ENCODE measurements at regions not wholly inside any gene's neighbourhood (a gene's known extent, or its start where the extent isn't known, plus 50 kb on each side); places are given as distances from the start of the nearest gene placed in this dataset.

GRCh38 chr7:388023-388960 is 98.3 kb downstream of the FOXL3 start:
- Histone ChIP-seq H3K9me1 (replicated peaks; ENCODE audit: control insufficient read depth, extremely low read depth, insufficient read depth, low read length) (no peaks in the 10 kb centered on the region), H3K4me2 (ENCODE audit: insufficient read depth, low read length) (no peak overlapping the region), H3K79me2 (ENCODE audit: control insufficient read depth, insufficient read depth, low read length) (no peaks in the 10 kb centered on the region), H3K4me3 (replicated peaks in 1 of 3; ENCODE audit: insufficient read depth in 1 of 3, low read depth in 1 of 3, low read length in 3 of 3) (no peak overlapping the region), H2AFZ (ENCODE audit: low read depth, low read length) (no peak overlapping the region), H4K20me1 (replicated peaks; ENCODE audit: control insufficient read depth, extremely low read depth, insufficient read depth, low read length) (no peaks in the 10 kb centered on the region), H3K27me3 (ENCODE audit: control insufficient read depth in 2 of 2, insufficient read depth in 2 of 2, low read length in 2 of 2) (peaks cover 0 to 7% of the 10 kb centered on the region in 2 experiments), H3K9me3 (replicated peaks; ENCODE audit: control insufficient read depth, insufficient read depth, low read length) (no peaks in the 10 kb centered on the region), H3K27ac (ENCODE audit: insufficient read depth, low read depth, low read length) (no peak overlapping the region), H3K4me1 (ENCODE audit: control insufficient read depth, extremely low read depth, insufficient read depth, low read length) (no peaks in the 10 kb centered on the region), H3K36me3 (ENCODE audit: control insufficient read depth in 2 of 2, extremely low read depth in 1 of 2, insufficient read depth in 2 of 2, low read length in 2 of 2) (no peaks in the 10 kb centered on the region), H3K9ac (replicated peaks; ENCODE audit: extremely low read depth, insufficient read depth, low read length) (no peak overlapping the region)
- no peak for DNase-seq (ENCODE audit: low read depth, low spot score)
- intact Hi-C loops (cut with micrococcal nuclease) (no loop called here), dilution Hi-C loops (cut with MboI; ENCODE audit: extremely low pct_ligation_motif_present, low sequenced_read_pairs) (no loop called here)
- no peak for FAIRE-seq
- CTCF ChIA-PET = no interaction called here
- TF ChIP-seq JUN (IDR thresholded peaks at IDR 0.05; ENCODE audit: borderline replicate concordance, insufficient read depth, insufficient read length, low read depth) = no peak
- no peak for TF ChIP-seq EZH2 (IDR thresholded peaks at IDR 0.05; ENCODE audit: borderline replicate concordance, low read depth, low read length, severe bottlenecking)
- BruUV-seq (replicated peaks) = no TSS peak
- POLR2A ChIA-PET = no interaction called here

- H3K4me3 ChIP-seq (replicated peaks in 1 of 3; ENCODE audit: insufficient read depth in 1 of 3, low read depth in 1 of 3, low read length in 3 of 3) = no peak overlapping the region
- FAIRE-seq (no peak), DNase-seq (ENCODE audit: low read depth, low spot score) (no peak)
- H3K27ac ChIP-seq (ENCODE audit: insufficient read depth, low read depth, low read length) = no peak overlapping the region
- no peaks in the 10 kb centered on the region for H3K36me3 ChIP-seq (ENCODE audit: control insufficient read depth in 2 of 2, extremely low read depth in 1 of 2, insufficient read depth in 2 of 2, low read length in 2 of 2)
- TF ChIP-seq EZH2 (IDR thresholded peaks at IDR 0.05; ENCODE audit: borderline replicate concordance, low read depth, low read length, severe bottlenecking) = no peak
- no peak for TF ChIP-seq MAX (IDR thresholded peaks at IDR 0.05; ENCODE audit: insufficient read depth, insufficient read length)
- no peak for TF ChIP-seq JUN (IDR thresholded peaks at IDR 0.05; ENCODE audit: borderline replicate concordance, insufficient read depth, insufficient read length, low read depth)
- TF ChIP-seq GATA2 (IDR thresholded peaks at IDR 0.05; ENCODE audit: insufficient read depth, insufficient read length, low read depth, low read length) = no peak
- TF ChIP-seq POLR2AphosphoS5 (IDR thresholded peaks at IDR 0.05; ENCODE audit: insufficient read depth, low read depth, low read length) = no peak
- TF ChIP-seq FOS (IDR thresholded peaks at IDR 0.05; ENCODE audit: borderline replicate concordance, insufficient read depth, low read length) = no peak
- no peak for TF ChIP-seq MYC (IDR thresholded peaks at IDR 0.05; ENCODE audit: low read depth, low read length)
- TF ChIP-seq POLR2A (IDR thresholded peaks at IDR 0.05; ENCODE audit: low read depth, low read length) = no peak
- no peak for TF ChIP-seq CTCF (IDR thresholded peaks at IDR 0.05; ENCODE audit: extremely low read depth in 1 of 2, insufficient read depth in 1 of 2, low read depth in 1 of 2, low read length in 2 of 2)
- intact Hi-C loops (cut with micrococcal nuclease) = no loop called here
- H2AFZ ChIP-seq (ENCODE audit: low read depth, low read length) = no peak overlapping the region
- no peak overlapping the region for H3K9ac ChIP-seq (replicated peaks; ENCODE audit: extremely low read depth, insufficient read depth, low read length)
- BruUV-seq (replicated peaks) = no TSS peak
- ChIA-PET CTCF (no interaction called here), POLR2A (no interaction called here)
- dilution Hi-C loops (cut with MboI; ENCODE audit: extremely low pct_ligation_motif_present, low sequenced_read_pairs) = no loop called here
- H4K20me1 ChIP-seq (replicated peaks; ENCODE audit: control insufficient read depth, extremely low read depth, insufficient read depth, low read length) = no peaks in the 10 kb centered on the region
- H3K9me3 ChIP-seq (replicated peaks; ENCODE audit: control insufficient read depth, insufficient read depth, low read length) = no peaks in the 10 kb centered on the region
- no peaks in the 10 kb centered on the region for H3K9me1 ChIP-seq (replicated peaks; ENCODE audit: control insufficient read depth, extremely low read depth, insufficient read depth, low read length)
- H3K27me3 ChIP-seq (ENCODE audit: control insufficient read depth in 2 of 2, insufficient read depth in 2 of 2, low read length in 2 of 2) = no peaks in the 10 kb centered on the region
- H3K4me1 ChIP-seq (ENCODE audit: control insufficient read depth, extremely low read depth, insufficient read depth, low read length) = no peaks in the 10 kb centered on the region
- no peaks in the 10 kb centered on the region for H3K79me2 ChIP-seq (ENCODE audit: control insufficient read depth, insufficient read depth, low read length)
- H3K4me2 ChIP-seq (ENCODE audit: insufficient read depth, low read length) = no peak overlapping the region
These were observed 99.2 kb downstream of the FOXL3 start for GRCh38 chr7:388961-389701.

Measured in endothelial cell of umbilical vein (primary cell).